ENCODE measurements at regions not wholly inside any gene's neighbourhood (a gene's known extent, or its start where the extent isn't known, plus 50 kb on each side); places are given as distances from the start of the nearest gene placed in this dataset.

DNA sequence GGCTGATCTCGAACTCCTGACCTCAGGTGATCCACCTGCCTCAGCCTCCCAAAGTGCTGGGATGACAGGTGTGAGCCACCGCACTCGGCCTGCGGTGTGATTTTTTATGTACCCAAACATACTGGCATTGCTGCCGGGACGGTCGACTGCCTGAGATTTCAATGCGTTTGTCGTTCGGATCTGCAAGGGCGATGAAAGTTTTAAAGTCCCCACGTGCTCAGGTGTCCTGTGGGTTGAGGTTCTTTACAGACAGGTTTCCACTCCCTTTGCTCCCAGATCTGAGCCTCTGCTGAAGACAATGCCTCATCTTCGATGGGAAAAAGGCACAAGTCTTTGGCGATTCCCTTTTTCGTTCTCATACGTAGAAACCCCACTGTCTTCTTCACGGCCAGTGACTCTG is 78.1 kb upstream of the SHOX start:
- TF ChIP-seq POLR2A (IDR thresholded peaks at IDR 0.05), result no peak
- TF ChIP-seq, protein P1, sequence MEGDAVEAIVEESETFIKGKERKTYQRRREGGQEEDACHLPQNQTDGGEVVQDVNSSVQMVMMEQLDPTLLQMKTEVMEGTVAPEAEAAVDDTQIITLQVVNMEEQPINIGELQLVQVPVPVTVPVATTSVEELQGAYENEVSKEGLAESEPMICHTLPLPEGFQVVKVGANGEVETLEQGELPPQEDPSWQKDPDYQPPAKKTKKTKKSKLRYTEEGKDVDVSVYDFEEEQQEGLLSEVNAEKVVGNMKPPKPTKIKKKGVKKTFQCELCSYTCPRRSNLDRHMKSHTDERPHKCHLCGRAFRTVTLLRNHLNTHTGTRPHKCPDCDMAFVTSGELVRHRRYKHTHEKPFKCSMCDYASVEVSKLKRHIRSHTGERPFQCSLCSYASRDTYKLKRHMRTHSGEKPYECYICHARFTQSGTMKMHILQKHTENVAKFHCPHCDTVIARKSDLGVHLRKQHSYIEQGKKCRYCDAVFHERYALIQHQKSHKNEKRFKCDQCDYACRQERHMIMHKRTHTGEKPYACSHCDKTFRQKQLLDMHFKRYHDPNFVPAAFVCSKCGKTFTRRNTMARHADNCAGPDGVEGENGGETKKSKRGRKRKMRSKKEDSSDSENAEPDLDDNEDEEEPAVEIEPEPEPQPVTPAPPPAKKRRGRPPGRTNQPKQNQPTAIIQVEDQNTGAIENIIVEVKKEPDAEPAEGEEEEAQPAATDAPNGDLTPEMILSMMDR (IDR thresholded peaks at IDR 0.05), result no peak

Measured in lower leg skin (tissue), 3 donors.